OCI-LY7 (cell line): ENCODE measurements at regions not wholly inside any gene's neighbourhood (a gene's known extent, or its start where the extent isn't known, plus 50 kb on each side); places are given as distances from the start of the nearest gene placed in this dataset.
A peak's percentile ranks its signal among the peaks of the same experiment; 100 is the strongest.

Experiments used
- BruUV-seq: library from RNA; stranded (reverse); fragments of 400-500 nt; replicated peaks from 2 replicates; lab custom pipeline; 2021; lab: Mats Ljungman, UMichigan
- CTCF ChIA-PET: fragments of 300-600 bp; sonication (Branson Sonifier 250); formaldehyde crosslinking; loops from one replicate; lab custom pipeline; 2022; ENCODE audit warnings: antibody characterized with exemption; ENCODE audit not compliant: unreplicated experiment; lab: Charles Lee
- POLR2A ChIA-PET: fragments of 300-600 bp; sonication (Branson Sonifier 250); formaldehyde crosslinking; loops from one replicate; lab custom pipeline; 2022; ENCODE audit warnings: antibody characterized with exemption; lab: Charles Lee
- DNase-seq: peaks from one replicate; pipeline ENCODE4 v3.0.0-alpha.2; 2015; ENCODE audit warnings: low spot score
- H2AFZ ChIP-seq: fragments of 200-600 bp; sonication (generic), shearing (Covaris generic); 2 replicates; pipeline ENCODE4 v1.6.1; 2014; ENCODE audit warnings: mild to moderate bottlenecking, antibody characterized with exemption, low read length, moderate library complexity
- H3K27ac ChIP-seq: fragments of 200-600 bp; sonication (generic); 2 replicates; pipeline ENCODE4 v1.5.1; 2014; ENCODE audit warnings: mixed run types, low read depth, mild to moderate bottlenecking, moderate library complexity, low read length, inconsistent platforms; ENCODE audit not compliant: poor library complexity, severe bottlenecking
- H3K36me3 ChIP-seq: fragments of 200-600 bp; sonication (generic); 2 replicates; pipeline ENCODE4 v1.6.1; 2014; ENCODE audit warnings: mild to moderate bottlenecking, antibody characterized with exemption, low read length, moderate library complexity, mixed read lengths; ENCODE audit not compliant: insufficient read depth
- H3K4me1 ChIP-seq: fragments of 200-600 bp; sonication (generic); 2 replicates; pipeline ENCODE4 v1.5.1; 2014; ENCODE audit warnings: mild to moderate bottlenecking, low read length; ENCODE audit not compliant: insufficient read depth, poor library complexity, severe bottlenecking
- H3K4me2 ChIP-seq: fragments of 200-600 bp; sonication (generic); 2 replicates; pipeline ENCODE4 v1.6.1; 2014; ENCODE audit warnings: mild to moderate bottlenecking, low read length
- H3K4me3 ChIP-seq: fragments of 200-600 bp; sonication (generic); 2 replicates; pipeline ENCODE4 v1.5.1; 2014; ENCODE audit warnings: mild to moderate bottlenecking, low read depth, low read length; ENCODE audit not compliant: poor library complexity, severe bottlenecking
- H3K79me2 ChIP-seq: fragments of 200-600 bp; sonication (generic); 2 replicates; pipeline ENCODE4 v1.6.1; 2016; ENCODE audit warnings: low read depth, mild to moderate bottlenecking, low read length, moderate library complexity, mixed read lengths; ENCODE audit not compliant: insufficient read depth
- H3K9me2 ChIP-seq: fragments of 200-600 bp; sonication (generic); 2 replicates; pipeline ENCODE4 v1.6.1; 2016; ENCODE audit warnings: mild to moderate bottlenecking, low read length, mixed read lengths; ENCODE audit not compliant: insufficient read depth
- H3K9me3 ChIP-seq: fragments of 200-600 bp; sonication (generic); 2 replicates; pipeline ENCODE4 v1.6.1; 2014; ENCODE audit warnings: mild to moderate bottlenecking, mixed run types, low read length, mixed read lengths
- H4K20me1 ChIP-seq: fragments of 200-600 bp; sonication (generic); 2 replicates; pipeline ENCODE4 v1.6.1; 2014; ENCODE audit warnings: mild to moderate bottlenecking, antibody characterized with exemption, low read length, moderate library complexity, mixed read lengths; ENCODE audit not compliant: insufficient read depth
- EZH2phosphoT487 ChIP-seq: fragments of 200-600 bp; sonication (generic); IDR thresholded peaks from 2 replicates; pipeline ENCODE4 v1.6.1; 2018; ENCODE audit warnings: low read depth, borderline replicate concordance, mild to moderate bottlenecking, mixed run types, antibody characterized with exemption, low read length, moderate library complexity, mixed read lengths
- intact Hi-C: fragments of 100-400 bp; cut with micrococcal nuclease; formaldehyde crosslinking; loops from one replicate; pipeline ENCODE4 v1.10.0; 2022; ENCODE audit not compliant: unreplicated experiment
- TF ChIP-seq, protein P1 (sequence below): fragments of 200-600 bp; sonication (generic); conservative IDR thresholded peaks from 2 replicates; pipeline ENCODE4 v1.5.1; 2014; ENCODE audit warnings: mild to moderate bottlenecking, antibody characterized with exemption, low read length, moderate library complexity, mixed read lengths

DNA sequence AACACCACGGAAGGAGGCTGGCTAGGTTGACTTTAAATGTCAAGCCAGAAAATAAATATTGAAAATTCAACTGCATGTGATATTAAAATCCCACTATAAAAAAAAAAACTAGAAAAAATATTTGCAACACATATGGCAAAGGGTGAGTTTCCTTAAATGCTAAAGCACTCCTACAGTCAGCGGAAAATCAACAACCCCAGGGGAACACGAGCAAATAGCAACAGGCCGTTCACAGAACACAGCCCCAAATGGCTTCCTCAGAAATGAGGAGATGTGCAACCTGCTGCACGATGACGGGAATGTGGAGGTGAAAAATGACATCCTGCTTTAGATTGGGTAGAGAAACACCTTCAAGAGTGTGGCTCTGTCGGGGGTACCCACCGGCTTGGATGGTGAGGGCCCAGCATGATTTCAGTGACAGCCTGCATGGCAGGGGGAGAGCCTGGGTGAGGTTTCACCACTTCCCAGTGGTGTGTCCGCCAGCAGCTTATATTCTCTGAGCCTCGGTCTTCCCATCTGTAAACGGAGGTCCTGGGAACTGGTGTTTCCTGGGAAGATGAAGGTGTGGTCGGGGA, 157.9 kb upstream of the GLI2 start:
- no TSS peak for BruUV-seq
- CTCF ChIA-PET, result interaction anchor here (0.6 kb wide), 1 partner anchor 238 kb away, joined by 3 read pairs; no protein-coding TSS in a partner anchor
- no peak for DNase-seq

DNA sequence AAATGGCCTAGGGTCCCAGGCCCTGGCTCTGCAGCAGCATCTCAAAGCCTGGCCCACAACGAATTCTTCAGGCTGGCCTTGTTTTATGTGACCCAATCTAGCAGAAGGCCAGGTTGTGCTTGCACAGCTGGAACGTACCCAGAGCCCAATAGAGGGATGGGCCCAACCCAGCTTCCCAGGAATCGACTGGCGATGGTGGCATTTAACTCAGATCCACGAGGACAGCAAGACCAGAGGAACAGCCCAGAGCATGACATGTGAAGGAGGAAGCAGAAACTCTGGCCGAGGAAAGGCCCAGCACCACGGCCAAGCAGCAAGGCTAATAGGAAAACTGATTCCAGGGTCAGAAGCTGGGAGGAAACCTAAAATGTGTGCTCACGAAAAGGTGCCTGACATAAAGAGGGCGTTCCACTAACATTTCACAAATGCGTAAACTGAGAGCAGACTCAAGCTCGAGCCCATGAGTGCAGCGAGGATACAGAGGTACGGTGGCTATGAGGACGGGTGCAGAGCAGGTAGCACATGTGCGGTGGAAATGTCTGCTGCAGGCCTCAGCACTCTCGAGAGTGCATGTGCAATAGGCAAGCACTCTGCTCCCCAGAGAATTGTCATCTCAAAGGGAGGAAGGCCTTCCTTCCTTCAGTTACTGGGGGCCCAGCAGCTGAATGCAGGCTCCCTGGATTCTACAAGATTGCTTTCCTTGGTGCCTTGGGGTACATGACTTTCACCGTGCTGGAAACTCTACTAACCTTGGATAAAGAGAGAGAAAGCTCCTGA, 156.9 kb upstream of the GLI2 start:
- no peak overlapping the region for H3K27ac ChIP-seq
- no peak overlapping the region for H2AFZ ChIP-seq
- no peaks in the 10 kb centered on the region for H3K4me1 ChIP-seq
- no peak overlapping the region for H3K4me2 ChIP-seq
- POLR2A ChIA-PET, result no interaction called here
- CTCF ChIA-PET, result no interaction called here
- intact Hi-C loops, result no loop called here
- H4K20me1 ChIP-seq, result no peaks in the 10 kb centered on the region
- H3K9me2 ChIP-seq, result no peaks in the 10 kb centered on the region
- peak; percentile 8 for DNase-seq
- H3K79me2 ChIP-seq, result no peaks in the 10 kb centered on the region
- no peaks in the 10 kb centered on the region for H3K36me3 ChIP-seq
- BruUV-seq, result no TSS peak
- no peaks in the 10 kb centered on the region for H3K9me3 ChIP-seq
- TF ChIP-seq EZH2phosphoT487, result no peak
- TF ChIP-seq, protein P1, sequence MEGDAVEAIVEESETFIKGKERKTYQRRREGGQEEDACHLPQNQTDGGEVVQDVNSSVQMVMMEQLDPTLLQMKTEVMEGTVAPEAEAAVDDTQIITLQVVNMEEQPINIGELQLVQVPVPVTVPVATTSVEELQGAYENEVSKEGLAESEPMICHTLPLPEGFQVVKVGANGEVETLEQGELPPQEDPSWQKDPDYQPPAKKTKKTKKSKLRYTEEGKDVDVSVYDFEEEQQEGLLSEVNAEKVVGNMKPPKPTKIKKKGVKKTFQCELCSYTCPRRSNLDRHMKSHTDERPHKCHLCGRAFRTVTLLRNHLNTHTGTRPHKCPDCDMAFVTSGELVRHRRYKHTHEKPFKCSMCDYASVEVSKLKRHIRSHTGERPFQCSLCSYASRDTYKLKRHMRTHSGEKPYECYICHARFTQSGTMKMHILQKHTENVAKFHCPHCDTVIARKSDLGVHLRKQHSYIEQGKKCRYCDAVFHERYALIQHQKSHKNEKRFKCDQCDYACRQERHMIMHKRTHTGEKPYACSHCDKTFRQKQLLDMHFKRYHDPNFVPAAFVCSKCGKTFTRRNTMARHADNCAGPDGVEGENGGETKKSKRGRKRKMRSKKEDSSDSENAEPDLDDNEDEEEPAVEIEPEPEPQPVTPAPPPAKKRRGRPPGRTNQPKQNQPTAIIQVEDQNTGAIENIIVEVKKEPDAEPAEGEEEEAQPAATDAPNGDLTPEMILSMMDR, result no peak
- H3K4me3 ChIP-seq, result no peak overlapping the region

More for the DNA sequence above, 157.9 kb upstream of the GLI2 start:
- H3K4me2 ChIP-seq, result no peak overlapping the region
- H3K9me2 ChIP-seq, result no peaks in the 10 kb centered on the region
- H3K27ac ChIP-seq, result no peak overlapping the region
- no peaks in the 10 kb centered on the region for H4K20me1 ChIP-seq
- H3K9me3 ChIP-seq, result no peaks in the 10 kb centered on the region
- H3K4me1 ChIP-seq, result no peaks in the 10 kb centered on the region
- no peaks in the 10 kb centered on the region for H3K79me2 ChIP-seq
- H3K36me3 ChIP-seq, result no peaks in the 10 kb centered on the region
- H2AFZ ChIP-seq, result no peak overlapping the region
- H3K4me3 ChIP-seq, result no peak overlapping the region
- POLR2A ChIA-PET, result no interaction called here
- intact Hi-C loops, result no loop called here
- TF ChIP-seq, protein P1, result no peak
